Progenitor cell of endocrine pancreas (in vitro differentiated cells): ENCODE measurements at regions not wholly inside any gene's neighbourhood (a gene's known extent, or its start where the extent isn't known, plus 50 kb on each side); places are given as distances from the start of the nearest gene placed in this dataset.

Experiments
- DNase-seq: peaks from one replicate; pipeline ENCODE4 v3.0.0; 2021; ENCODE audit warnings: low spot score; ENCODE audit not compliant: unreplicated experiment
- H3K27ac Mint-ChIP-seq: 2 replicates; pipeline ENCODE4 v1.8.0; 2021; ENCODE audit warnings: mild to moderate bottlenecking, moderate library complexity, mixed read lengths
- H3K27me3 Mint-ChIP-seq: 2 replicates; pipeline ENCODE4 v1.8.0; 2021; ENCODE audit warnings: mixed read lengths
- H3K36me3 Mint-ChIP-seq: 2 replicates; pipeline ENCODE4 v1.8.0; 2022; ENCODE audit warnings: mixed read lengths; ENCODE audit not compliant: insufficient read depth
- H3K4me1 Mint-ChIP-seq: 2 replicates; pipeline ENCODE4 v1.8.0; 2021; ENCODE audit warnings: low read depth, mixed read lengths
- H3K4me3 Mint-ChIP-seq: 2 replicates; pipeline ENCODE4 v1.8.0; 2021; ENCODE audit warnings: low read depth, mild to moderate bottlenecking, moderate library complexity, mixed read lengths
- H3K9me3 Mint-ChIP-seq: 2 replicates; pipeline ENCODE4 v1.8.0; 2021; ENCODE audit warnings: low read depth, mixed read lengths
- TF ChIP-seq, protein P1 (sequence below): fragments of 200-600 bp; sonication (generic); IDR thresholded peaks from one replicate; pipeline ENCODE4 v1.5.0; 2021; ENCODE audit warnings: antibody characterized with exemption, mild to moderate bottlenecking; ENCODE audit not compliant: unreplicated experiment

DNA sequence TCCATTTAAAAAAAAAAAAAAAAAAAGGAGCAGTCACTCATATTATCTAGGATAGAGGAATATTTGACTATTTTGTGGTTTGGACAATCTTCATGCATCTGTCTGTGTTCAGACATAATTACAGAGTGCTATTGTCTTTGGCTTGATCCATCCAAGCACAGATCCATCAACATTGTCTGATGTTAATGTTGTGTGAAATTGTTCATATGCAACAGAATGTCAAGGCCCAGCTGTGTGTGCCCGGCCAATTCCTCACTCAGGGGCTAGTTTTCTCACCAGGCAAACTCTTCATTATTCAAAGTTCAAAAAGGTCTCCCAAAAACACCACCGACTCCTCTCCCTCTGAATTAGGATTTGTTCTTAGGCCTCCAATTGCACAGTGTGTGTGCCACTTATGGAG is 324.9 kb upstream of the TMTC1 start:
- H3K4me3 Mint-ChIP-seq: no peak overlapping the region
- H3K9me3 Mint-ChIP-seq: peaks cover 17% of the 10 kb centered on the region
- DNase-seq: no peak
- no peaks in the 10 kb centered on the region for H3K36me3 Mint-ChIP-seq
- TF ChIP-seq, protein P1, sequence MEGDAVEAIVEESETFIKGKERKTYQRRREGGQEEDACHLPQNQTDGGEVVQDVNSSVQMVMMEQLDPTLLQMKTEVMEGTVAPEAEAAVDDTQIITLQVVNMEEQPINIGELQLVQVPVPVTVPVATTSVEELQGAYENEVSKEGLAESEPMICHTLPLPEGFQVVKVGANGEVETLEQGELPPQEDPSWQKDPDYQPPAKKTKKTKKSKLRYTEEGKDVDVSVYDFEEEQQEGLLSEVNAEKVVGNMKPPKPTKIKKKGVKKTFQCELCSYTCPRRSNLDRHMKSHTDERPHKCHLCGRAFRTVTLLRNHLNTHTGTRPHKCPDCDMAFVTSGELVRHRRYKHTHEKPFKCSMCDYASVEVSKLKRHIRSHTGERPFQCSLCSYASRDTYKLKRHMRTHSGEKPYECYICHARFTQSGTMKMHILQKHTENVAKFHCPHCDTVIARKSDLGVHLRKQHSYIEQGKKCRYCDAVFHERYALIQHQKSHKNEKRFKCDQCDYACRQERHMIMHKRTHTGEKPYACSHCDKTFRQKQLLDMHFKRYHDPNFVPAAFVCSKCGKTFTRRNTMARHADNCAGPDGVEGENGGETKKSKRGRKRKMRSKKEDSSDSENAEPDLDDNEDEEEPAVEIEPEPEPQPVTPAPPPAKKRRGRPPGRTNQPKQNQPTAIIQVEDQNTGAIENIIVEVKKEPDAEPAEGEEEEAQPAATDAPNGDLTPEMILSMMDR: no peak
- no peak overlapping the region for H3K27ac Mint-ChIP-seq
- H3K4me1 Mint-ChIP-seq: no peaks in the 10 kb centered on the region
- H3K27me3 Mint-ChIP-seq: no peaks in the 10 kb centered on the region

DNA sequence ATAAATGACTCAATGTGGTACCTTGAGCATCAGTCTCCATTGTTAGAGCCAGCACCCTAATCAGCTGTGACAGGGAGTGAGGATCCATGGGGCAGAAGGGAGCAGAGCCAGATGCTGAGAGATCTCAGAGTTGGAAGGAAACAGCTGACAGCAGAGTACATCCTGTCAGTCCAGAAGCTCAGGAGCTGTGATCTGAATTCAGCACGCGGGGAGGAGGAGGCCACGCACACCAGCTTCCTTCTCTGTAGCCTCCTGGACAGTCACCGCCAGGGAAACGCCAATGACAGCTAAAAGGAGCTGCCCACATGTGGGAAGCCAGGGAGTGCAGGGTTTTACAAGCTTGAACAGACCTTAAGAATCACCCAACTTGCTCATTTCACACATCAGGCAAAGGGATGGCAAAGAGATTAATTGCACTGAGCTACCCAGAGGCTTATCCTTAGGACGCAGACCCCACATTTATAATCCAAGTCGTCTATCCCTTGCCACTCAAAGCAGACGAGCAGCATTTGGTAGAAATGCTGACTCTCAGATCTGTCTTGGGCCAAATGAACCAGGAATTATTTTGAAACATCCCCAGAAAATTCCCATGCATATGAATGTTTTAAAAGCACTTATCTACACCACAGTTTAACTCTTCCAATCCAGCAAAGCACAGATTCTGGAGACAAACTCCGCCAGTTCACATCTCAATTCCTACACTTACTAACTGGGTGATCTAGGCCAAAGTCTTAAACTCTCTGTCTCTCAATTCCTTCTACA is 322.6 kb upstream of the TMTC1 start:
- Mint-ChIP-seq H3K4me3 (no peak overlapping the region), H3K36me3 (no peaks in the 10 kb centered on the region)

DNA sequence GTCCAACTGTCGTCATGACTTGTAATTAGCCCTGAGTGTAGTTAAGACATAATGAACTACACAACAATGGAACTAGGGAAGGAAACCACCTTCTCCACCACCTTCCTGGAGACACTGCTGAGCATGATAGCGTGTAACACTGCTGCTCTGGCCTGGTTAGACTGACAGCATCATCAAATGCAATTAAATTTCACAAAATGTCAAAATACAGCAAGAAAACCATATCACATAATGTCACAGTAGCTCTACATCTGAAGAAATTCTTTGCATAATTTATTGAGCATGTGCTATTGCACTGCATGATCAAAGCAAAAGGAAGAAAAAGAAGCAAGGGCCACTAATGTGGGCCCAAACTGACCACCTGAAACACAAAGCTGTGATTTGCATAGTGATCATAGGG is 321.8 kb upstream of the TMTC1 start:
- no peaks in the 10 kb centered on the region for H3K27me3 Mint-ChIP-seq
- no peaks in the 10 kb centered on the region for H3K36me3 Mint-ChIP-seq
- peaks cover 14% of the 10 kb centered on the region for H3K9me3 Mint-ChIP-seq
- TF ChIP-seq, protein P1: no peak
- DNase-seq: no peak
- H3K27ac Mint-ChIP-seq: no peak overlapping the region
- no peaks in the 10 kb centered on the region for H3K4me1 Mint-ChIP-seq
- H3K4me3 Mint-ChIP-seq: no peak overlapping the region

More for the DNA sequence above, 322.6 kb upstream of the TMTC1 start:
- no peak for DNase-seq
- H3K27ac Mint-ChIP-seq: no peak overlapping the region
- H3K9me3 Mint-ChIP-seq: peaks cover 17% of the 10 kb centered on the region
- H3K27me3 Mint-ChIP-seq: no peaks in the 10 kb centered on the region
- H3K4me1 Mint-ChIP-seq: no peaks in the 10 kb centered on the region
- TF ChIP-seq, protein P1: no peak

DNA sequence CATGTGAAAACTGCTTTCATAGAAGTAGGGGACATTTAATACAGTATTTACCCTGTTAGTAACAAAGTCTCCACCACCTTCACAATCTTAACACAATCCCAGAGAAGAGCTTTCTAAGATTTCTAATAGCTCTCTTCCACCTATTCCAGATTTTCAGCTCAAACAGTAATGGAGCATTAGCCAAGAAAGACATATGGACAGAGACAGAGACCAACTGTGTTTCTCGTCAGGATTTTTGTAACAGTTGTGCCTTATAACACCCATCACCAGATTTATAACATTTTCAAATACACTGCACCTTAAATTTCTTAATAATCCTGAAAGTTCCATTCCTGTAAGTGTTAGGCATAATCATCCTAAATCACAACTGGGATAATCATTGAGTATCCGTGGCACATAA is 321.2 kb upstream of the TMTC1 start:
- no peaks in the 10 kb centered on the region for H3K36me3 Mint-ChIP-seq
- no peak for DNase-seq
- no peak overlapping the region for H3K27ac Mint-ChIP-seq
- H3K4me3 Mint-ChIP-seq: no peak overlapping the region
- H3K9me3 Mint-ChIP-seq: peaks cover 17% of the 10 kb centered on the region
- no peaks in the 10 kb centered on the region for H3K27me3 Mint-ChIP-seq
- H3K4me1 Mint-ChIP-seq: no peaks in the 10 kb centered on the region
- TF ChIP-seq, protein P1: no peak

DNA sequence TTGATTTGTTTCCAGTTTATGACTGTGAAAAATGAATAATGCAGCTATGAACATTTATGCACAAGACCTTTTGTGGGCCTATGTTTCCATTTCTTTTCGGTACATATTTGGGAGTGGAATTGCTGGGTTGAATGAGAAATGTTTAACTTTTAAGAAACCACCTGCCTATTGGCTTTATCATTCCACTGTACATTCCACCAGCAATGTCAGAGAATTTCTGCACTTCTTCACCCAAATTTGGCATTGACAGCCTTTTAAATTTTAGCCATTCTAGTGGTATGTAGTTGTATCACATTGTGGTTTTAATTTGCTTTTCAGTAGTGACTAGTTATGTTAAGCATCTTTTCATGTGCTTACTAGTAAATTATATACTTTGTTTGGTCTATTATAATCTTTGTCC is 317.0 kb upstream of the TMTC1 start:
- Mint-ChIP-seq H3K4me1 (peaks cover 3% of the 10 kb centered on the region), H3K9me3 (peaks cover 2% of the 10 kb centered on the region), H3K27me3 (no peaks in the 10 kb centered on the region), H3K4me3 (no peak overlapping the region), H3K36me3 (no peaks in the 10 kb centered on the region), H3K27ac (no peak overlapping the region)
- TF ChIP-seq, protein P1: no peak
- no peak for DNase-seq
